ENCODE measurements at regions not wholly inside any gene's neighbourhood (a gene's known extent, or its start where the extent isn't known, plus 50 kb on each side); places are given as distances from the start of the nearest gene placed in this dataset.

DNA sequence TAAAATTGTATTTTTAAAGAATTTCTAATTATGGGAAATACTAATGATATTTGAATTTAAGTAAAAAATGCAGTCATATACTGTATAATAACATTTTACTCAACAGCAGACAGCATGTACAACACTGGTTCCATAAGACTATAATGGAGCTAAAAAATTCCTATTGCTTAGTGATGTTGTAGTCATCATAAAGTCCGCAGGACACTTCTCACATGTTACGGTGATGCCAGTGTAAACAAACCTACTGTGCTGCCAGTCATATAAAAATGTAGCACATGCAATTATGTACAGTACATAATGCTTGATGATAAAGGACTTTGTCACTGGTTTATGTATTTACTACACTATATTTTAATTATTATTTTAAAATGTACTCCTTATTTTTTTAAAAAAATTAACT, 629.3 kb downstream of the IPMK start:
- Histone ChIP-seq H3K27ac (no peak overlapping the region), H3K27me3 (no peaks in the 10 kb centered on the region), H3K9me3 (no peaks in the 10 kb centered on the region), H3K4me1 (no peaks in the 10 kb centered on the region), H3K4me3 (no peak overlapping the region), H3K36me3 (no peaks in the 10 kb centered on the region), H3K9ac (no peak overlapping the region), H4K20me1 (no peaks in the 10 kb centered on the region), H3K4me2 (no peak overlapping the region)
- TF ChIP-seq Cebpa-rat (IDR thresholded peaks at IDR 0.05) = no peak

DNA sequence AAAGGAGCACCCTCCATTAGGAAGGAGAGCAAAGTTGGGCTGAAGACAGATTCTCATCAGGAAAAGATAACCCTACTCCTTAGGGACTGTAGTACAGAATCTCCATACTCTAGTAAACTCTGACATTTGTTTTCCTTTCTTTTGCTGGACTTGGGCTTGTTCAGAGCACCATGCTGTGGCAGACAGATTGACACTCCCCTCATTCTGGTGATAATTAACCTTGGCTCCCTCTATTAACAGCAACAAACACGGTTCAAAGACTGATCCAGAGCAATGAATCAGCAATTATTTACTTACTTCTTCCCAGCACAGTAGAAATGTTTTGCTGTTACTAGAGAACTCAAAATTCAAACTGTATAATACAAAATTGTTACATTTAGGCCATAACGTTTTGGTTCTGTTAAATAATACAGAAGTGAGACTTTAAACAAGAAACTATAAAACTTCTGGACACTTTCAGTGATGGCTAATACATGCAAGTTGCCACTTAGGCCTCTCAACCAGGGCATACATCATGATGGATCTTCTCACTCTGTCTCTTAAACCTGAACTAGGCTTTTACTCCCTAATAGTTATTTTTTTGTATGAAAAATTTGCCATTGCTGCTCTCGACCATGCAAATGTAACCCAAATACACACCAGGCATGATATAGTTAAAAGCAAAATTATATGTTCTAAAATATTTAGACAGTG, 639.0 kb downstream of the IPMK start:
- H3K27me3 ChIP-seq = no peaks in the 10 kb centered on the region
- no peak overlapping the region for H3K4me2 ChIP-seq
- H4K20me1 ChIP-seq = no peaks in the 10 kb centered on the region
- H3K4me3 ChIP-seq = no peak overlapping the region
- no peaks in the 10 kb centered on the region for H3K9me3 ChIP-seq
- H3K9ac ChIP-seq = no peak overlapping the region
- no peak for TF ChIP-seq Cebpa-rat (IDR thresholded peaks at IDR 0.05)
- H3K4me1 ChIP-seq = no peaks in the 10 kb centered on the region
- H3K36me3 ChIP-seq = no peaks in the 10 kb centered on the region
- no peak overlapping the region for H3K27ac ChIP-seq

GRCh38 chr10:57627642-57628178, 640.0 kb downstream of the IPMK start:
- H3K9ac ChIP-seq = no peak overlapping the region
- no peaks in the 10 kb centered on the region for H3K27me3 ChIP-seq
- no peaks in the 10 kb centered on the region for H3K36me3 ChIP-seq
- no peak for TF ChIP-seq Cebpa-rat (IDR thresholded peaks at IDR 0.05)
- no peak overlapping the region for H3K4me2 ChIP-seq
- H3K9me3 ChIP-seq = no peaks in the 10 kb centered on the region
- no peak overlapping the region for H3K27ac ChIP-seq
- no peak overlapping the region for H3K4me3 ChIP-seq
- no peaks in the 10 kb centered on the region for H3K4me1 ChIP-seq
- no peaks in the 10 kb centered on the region for H4K20me1 ChIP-seq

- no peaks in the 10 kb centered on the region for H3K36me3 ChIP-seq
- H3K4me3 ChIP-seq = no peak overlapping the region
- no peaks in the 10 kb centered on the region for H3K4me1 ChIP-seq
- H3K9ac ChIP-seq = no peak overlapping the region
- no peaks in the 10 kb centered on the region for H3K27me3 ChIP-seq
- H3K4me2 ChIP-seq = no peak overlapping the region
- no peak overlapping the region for H3K27ac ChIP-seq
- no peaks in the 10 kb centered on the region for H4K20me1 ChIP-seq
- TF ChIP-seq Cebpa-rat (IDR thresholded peaks at IDR 0.05) = no peak
- H3K9me3 ChIP-seq = no peaks in the 10 kb centered on the region
Observed at GRCh38 chr10:57624856-57625592, 642.7 kb downstream of the IPMK start.

GRCh38 chr10:57624066-57624465, 643.6 kb downstream of the IPMK start:
- no peak overlapping the region for H3K9ac ChIP-seq
- no peak overlapping the region for H3K27ac ChIP-seq
- H3K4me1 ChIP-seq = no peaks in the 10 kb centered on the region
- H4K20me1 ChIP-seq = no peaks in the 10 kb centered on the region
- H3K4me2 ChIP-seq = no peak overlapping the region
- H3K4me3 ChIP-seq = no peak overlapping the region
- H3K9me3 ChIP-seq = no peaks in the 10 kb centered on the region
- H3K27me3 ChIP-seq = no peaks in the 10 kb centered on the region
- no peak for TF ChIP-seq Cebpa-rat (IDR thresholded peaks at IDR 0.05)
- no peaks in the 10 kb centered on the region for H3K36me3 ChIP-seq

DNA sequence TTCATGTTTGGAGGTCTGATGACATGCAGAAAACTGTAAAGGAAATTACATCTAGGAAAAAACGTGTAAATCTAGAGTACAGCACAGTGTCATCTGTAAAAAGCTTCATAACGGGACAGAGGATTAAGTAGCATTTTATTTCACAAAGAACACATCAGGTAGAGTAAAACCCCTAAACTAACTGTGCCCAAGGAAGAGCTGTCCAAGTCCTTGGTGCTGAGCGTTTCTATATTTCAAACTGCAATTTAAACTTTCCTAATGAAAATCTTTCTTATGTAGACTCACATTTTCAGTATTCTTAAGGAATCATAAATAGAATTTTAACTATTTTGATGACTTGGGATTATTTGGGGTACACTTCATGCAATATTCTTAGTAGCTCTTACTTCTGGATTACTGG, 646.2 kb downstream of the IPMK start:
- no peaks in the 10 kb centered on the region for H3K36me3 ChIP-seq
- H3K4me2 ChIP-seq = no peak overlapping the region
- no peak overlapping the region for H3K4me3 ChIP-seq
- TF ChIP-seq Cebpa-rat (IDR thresholded peaks at IDR 0.05) = no peak
- no peak overlapping the region for H3K27ac ChIP-seq
- H3K9me3 ChIP-seq = no peaks in the 10 kb centered on the region
- no peaks in the 10 kb centered on the region for H4K20me1 ChIP-seq
- H3K4me1 ChIP-seq = no peaks in the 10 kb centered on the region
- no peaks in the 10 kb centered on the region for H3K27me3 ChIP-seq
- H3K9ac ChIP-seq = no peak overlapping the region

DNA sequence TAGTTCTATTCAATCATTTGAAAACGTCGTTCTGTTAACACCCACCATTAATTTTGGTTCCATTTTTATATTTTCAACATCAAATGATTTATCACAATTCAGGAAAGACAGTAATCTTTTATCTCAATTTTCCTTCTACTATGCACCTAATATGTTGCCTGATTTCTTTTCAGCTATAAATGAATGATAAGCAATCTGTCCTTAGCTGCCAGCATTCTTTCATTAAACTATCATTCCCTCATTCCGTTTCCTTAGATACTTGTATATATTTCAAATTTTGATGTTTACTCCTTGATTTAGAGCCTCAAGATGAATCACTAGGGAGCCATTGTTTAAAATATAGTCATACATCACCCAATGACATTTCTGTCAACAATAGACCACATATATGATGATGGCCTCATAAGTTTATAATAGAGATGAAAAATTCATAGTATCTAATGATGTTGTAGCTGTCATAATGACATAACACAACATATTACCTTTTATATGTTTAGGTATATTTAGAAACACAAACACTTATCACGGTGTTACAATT, 661.7 kb downstream of the IPMK start:
- Histone ChIP-seq H3K9ac (no peak overlapping the region), H3K27me3 (no peaks in the 10 kb centered on the region), H3K4me2 (no peak overlapping the region), H3K36me3 (no peaks in the 10 kb centered on the region), H3K4me1 (no peaks in the 10 kb centered on the region), H3K27ac (no peak overlapping the region), H3K4me3 (no peak overlapping the region), H4K20me1 (no peaks in the 10 kb centered on the region), H3K9me3 (no peaks in the 10 kb centered on the region)
- no peak for TF ChIP-seq Cebpa-rat (IDR thresholded peaks at IDR 0.05)

DNA sequence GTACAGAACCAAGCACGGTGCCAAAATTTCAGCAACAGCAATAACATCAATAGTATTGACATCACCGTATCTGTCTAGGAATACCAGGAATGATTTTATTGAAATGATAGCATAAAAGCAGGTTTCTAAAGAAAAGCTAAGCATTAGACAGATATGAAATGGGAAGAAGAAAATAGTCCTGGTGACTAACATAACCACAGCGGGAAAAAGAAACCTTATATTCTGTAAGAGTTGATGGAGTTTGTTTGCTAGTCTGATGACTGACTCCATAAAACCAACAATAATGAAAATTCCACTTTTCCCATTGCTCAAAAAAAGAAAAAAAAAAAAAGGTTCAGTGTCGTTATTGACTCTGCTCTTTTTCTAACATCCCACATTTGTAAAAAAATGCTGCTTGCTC, 668.3 kb downstream of the IPMK start:
- Histone ChIP-seq H3K9ac (no peak overlapping the region), H3K4me2 (no peak overlapping the region), H3K36me3 (no peaks in the 10 kb centered on the region), H3K4me3 (no peak overlapping the region), H3K4me1 (no peaks in the 10 kb centered on the region), H3K27me3 (no peaks in the 10 kb centered on the region), H3K9me3 (no peaks in the 10 kb centered on the region), H3K27ac (no peak overlapping the region), H4K20me1 (no peaks in the 10 kb centered on the region)
- TF ChIP-seq Cebpa-rat (IDR thresholded peaks at IDR 0.05) = no peak

- no peak for TF ChIP-seq Cebpa-rat (IDR thresholded peaks at IDR 0.05)
- no peaks in the 10 kb centered on the region for H3K9me3 ChIP-seq
- no peaks in the 10 kb centered on the region for H3K27me3 ChIP-seq
- H3K9ac ChIP-seq = no peak overlapping the region
- no peaks in the 10 kb centered on the region for H3K36me3 ChIP-seq
- H3K4me2 ChIP-seq = no peak overlapping the region
- H4K20me1 ChIP-seq = no peaks in the 10 kb centered on the region
- H3K4me3 ChIP-seq = no peak overlapping the region
- H3K4me1 ChIP-seq = no peaks in the 10 kb centered on the region
- no peak overlapping the region for H3K27ac ChIP-seq
Observed at GRCh38 chr10:57593983-57594573, 673.6 kb downstream of the IPMK start.

GRCh38 chr10:57579926-57580325, 687.8 kb downstream of the IPMK start:
- TF ChIP-seq Cebpa-rat (IDR thresholded peaks at IDR 0.05) = no peak
- no peak overlapping the region for H3K4me3 ChIP-seq
- H4K20me1 ChIP-seq = no peaks in the 10 kb centered on the region
- H3K27me3 ChIP-seq = no peaks in the 10 kb centered on the region
- H3K27ac ChIP-seq = no peak overlapping the region
- peaks cover 10% of the 10 kb centered on the region for H3K9me3 ChIP-seq
- H3K4me2 ChIP-seq = no peak overlapping the region
- no peaks in the 10 kb centered on the region for H3K36me3 ChIP-seq
- no peaks in the 10 kb centered on the region for H3K4me1 ChIP-seq
- H3K9ac ChIP-seq = no peak overlapping the region

All from BLaER1 (cell line).